ENCODE measurements at regions not wholly inside any gene's neighbourhood (a gene's known extent, or its start where the extent isn't known, plus 50 kb on each side); places are given as distances from the start of the nearest gene placed in this dataset.
A peak's percentile ranks its signal among the peaks of the same experiment; 100 is the strongest.

DNA sequence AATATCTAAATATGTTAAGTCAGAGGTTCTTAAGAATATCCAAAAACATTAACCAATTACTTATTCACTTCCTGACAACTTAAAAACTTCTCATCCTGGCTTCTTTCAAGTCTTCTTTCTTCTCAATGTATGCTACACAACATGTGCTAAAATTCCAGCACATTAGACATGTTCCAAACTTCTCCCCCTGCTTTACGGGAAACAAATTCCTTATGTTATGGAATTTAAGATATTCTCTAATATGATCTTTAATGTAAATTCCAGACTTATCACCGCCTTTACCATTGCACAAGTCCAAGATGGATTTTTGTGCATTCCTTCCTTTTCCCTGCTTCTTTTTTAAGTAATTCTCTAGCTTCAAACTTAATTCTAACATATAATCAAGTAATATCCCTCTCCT lies 964.5 kb upstream of the CHORDC1 start:
- Histone ChIP-seq H3K36me3 (ENCODE audit: low read depth) (no peaks in the 10 kb centered on the region), H3K4me1 (ENCODE audit: insufficient read depth, poor library complexity, severe bottlenecking) (no peaks in the 10 kb centered on the region), H3K27ac (ENCODE audit: poor library complexity, severe bottlenecking) (no peak overlapping the region), H3K27me3 (ENCODE audit: insufficient read depth, poor library complexity, severe bottlenecking) (no peaks in the 10 kb centered on the region), H3K4me3 (ENCODE audit: severe bottlenecking) (no peak overlapping the region), H3K9me3 (ENCODE audit: severe bottlenecking) (no peaks in the 10 kb centered on the region)
- TF ChIP-seq, protein P1, sequence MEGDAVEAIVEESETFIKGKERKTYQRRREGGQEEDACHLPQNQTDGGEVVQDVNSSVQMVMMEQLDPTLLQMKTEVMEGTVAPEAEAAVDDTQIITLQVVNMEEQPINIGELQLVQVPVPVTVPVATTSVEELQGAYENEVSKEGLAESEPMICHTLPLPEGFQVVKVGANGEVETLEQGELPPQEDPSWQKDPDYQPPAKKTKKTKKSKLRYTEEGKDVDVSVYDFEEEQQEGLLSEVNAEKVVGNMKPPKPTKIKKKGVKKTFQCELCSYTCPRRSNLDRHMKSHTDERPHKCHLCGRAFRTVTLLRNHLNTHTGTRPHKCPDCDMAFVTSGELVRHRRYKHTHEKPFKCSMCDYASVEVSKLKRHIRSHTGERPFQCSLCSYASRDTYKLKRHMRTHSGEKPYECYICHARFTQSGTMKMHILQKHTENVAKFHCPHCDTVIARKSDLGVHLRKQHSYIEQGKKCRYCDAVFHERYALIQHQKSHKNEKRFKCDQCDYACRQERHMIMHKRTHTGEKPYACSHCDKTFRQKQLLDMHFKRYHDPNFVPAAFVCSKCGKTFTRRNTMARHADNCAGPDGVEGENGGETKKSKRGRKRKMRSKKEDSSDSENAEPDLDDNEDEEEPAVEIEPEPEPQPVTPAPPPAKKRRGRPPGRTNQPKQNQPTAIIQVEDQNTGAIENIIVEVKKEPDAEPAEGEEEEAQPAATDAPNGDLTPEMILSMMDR (IDR thresholded peaks at IDR 0.05; ENCODE audit: poor library complexity, severe bottlenecking) = no peak
- no peak for ATAC-seq (ENCODE audit: low read depth)
- DNase-seq (ENCODE audit: low spot score) = no peak

DNA sequence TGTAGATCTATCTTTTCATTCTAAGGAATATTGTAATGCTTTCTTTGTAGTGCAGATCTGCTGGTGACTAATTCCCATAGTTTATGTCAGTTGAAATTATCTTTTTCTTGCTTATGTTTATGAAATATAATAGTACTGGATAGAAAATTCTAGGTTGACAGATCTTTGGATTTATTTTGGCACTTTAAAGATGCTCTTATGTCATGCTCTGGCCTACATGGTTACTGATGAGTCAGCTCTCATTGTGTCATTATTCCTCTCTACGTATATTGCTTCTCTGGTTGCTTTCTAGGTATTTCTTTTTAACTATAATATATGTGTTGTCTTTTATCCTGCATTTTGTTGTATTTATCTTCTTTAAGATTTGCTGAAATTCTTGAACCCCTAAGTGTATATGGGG lies 955.5 kb upstream of the CHORDC1 start:
- no peak overlapping the region for H3K27ac ChIP-seq (ENCODE audit: poor library complexity, severe bottlenecking)
- H3K4me1 ChIP-seq (ENCODE audit: insufficient read depth, poor library complexity, severe bottlenecking) = peaks cover 6% of the 10 kb centered on the region
- no peak for ATAC-seq (ENCODE audit: low read depth)
- no peaks in the 10 kb centered on the region for H3K27me3 ChIP-seq (ENCODE audit: insufficient read depth, poor library complexity, severe bottlenecking)
- no peak overlapping the region for H3K4me3 ChIP-seq (ENCODE audit: severe bottlenecking)
- no peaks in the 10 kb centered on the region for H3K36me3 ChIP-seq (ENCODE audit: low read depth)
- DNase-seq (ENCODE audit: low spot score) = no peak
- TF ChIP-seq, protein P1 (IDR thresholded peaks at IDR 0.05; ENCODE audit: poor library complexity, severe bottlenecking) = no peak
- no peaks in the 10 kb centered on the region for H3K9me3 ChIP-seq (ENCODE audit: severe bottlenecking)

DNA sequence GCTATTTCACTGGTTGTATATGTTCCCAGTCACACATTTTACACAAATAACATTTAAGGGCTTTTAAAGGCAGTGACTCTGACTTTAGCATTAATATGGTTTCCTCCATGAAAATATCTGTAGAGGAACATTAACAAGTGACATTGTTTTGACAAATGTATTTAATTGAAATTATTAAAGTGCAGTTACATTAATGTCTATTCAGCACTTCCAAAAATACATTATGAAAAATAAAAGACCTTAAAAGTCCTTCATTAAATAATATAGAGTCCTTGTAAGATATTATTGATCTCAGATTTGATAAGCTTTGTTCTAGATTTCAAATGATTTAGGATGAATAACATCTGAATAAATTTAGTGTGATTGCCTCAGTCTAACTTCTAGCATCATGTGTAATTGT lies 951.9 kb upstream of the CHORDC1 start:
- no peak for ATAC-seq (ENCODE audit: low read depth)
- Histone ChIP-seq H3K27me3 (ENCODE audit: insufficient read depth, poor library complexity, severe bottlenecking) (no peaks in the 10 kb centered on the region), H3K27ac (ENCODE audit: poor library complexity, severe bottlenecking) (no peak overlapping the region), H3K4me3 (ENCODE audit: severe bottlenecking) (no peak overlapping the region), H3K4me1 (ENCODE audit: insufficient read depth, poor library complexity, severe bottlenecking) (peaks cover 9% of the 10 kb centered on the region), H3K36me3 (ENCODE audit: low read depth) (no peaks in the 10 kb centered on the region), H3K9me3 (ENCODE audit: severe bottlenecking) (no peaks in the 10 kb centered on the region)
- no peak for DNase-seq (ENCODE audit: low spot score)
- TF ChIP-seq, protein P1 (IDR thresholded peaks at IDR 0.05; ENCODE audit: poor library complexity, severe bottlenecking) = no peak

DNA sequence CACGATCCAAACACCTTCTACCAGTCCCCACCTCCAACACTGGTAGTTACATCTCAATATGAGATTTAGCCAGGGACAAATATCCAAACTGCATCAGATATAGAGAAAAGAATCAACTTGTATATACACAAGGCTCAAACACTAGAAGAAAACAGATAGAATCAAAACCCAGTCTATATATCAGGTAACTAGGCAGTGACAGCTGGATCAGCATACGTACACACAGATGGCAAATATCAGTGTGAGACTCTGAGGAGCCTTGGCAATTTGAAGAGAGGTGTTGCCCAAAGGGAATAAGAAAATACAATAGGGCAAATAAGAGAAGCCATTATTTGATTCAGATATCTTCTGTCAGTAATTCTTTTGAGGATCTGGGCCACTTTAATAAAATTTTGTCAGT lies 951.3 kb upstream of the CHORDC1 start:
- H3K27ac ChIP-seq (ENCODE audit: poor library complexity, severe bottlenecking) = no peak overlapping the region
- H3K27me3 ChIP-seq (ENCODE audit: insufficient read depth, poor library complexity, severe bottlenecking) = no peaks in the 10 kb centered on the region
- H3K9me3 ChIP-seq (ENCODE audit: severe bottlenecking) = no peaks in the 10 kb centered on the region
- peaks cover 9% of the 10 kb centered on the region for H3K4me1 ChIP-seq (ENCODE audit: insufficient read depth, poor library complexity, severe bottlenecking)
- no peaks in the 10 kb centered on the region for H3K36me3 ChIP-seq (ENCODE audit: low read depth)
- TF ChIP-seq, protein P1 (IDR thresholded peaks at IDR 0.05; ENCODE audit: poor library complexity, severe bottlenecking) = no peak
- no peak overlapping the region for H3K4me3 ChIP-seq (ENCODE audit: severe bottlenecking)
- no peak for DNase-seq (ENCODE audit: low spot score)
- no peak for ATAC-seq (ENCODE audit: low read depth)

DNA sequence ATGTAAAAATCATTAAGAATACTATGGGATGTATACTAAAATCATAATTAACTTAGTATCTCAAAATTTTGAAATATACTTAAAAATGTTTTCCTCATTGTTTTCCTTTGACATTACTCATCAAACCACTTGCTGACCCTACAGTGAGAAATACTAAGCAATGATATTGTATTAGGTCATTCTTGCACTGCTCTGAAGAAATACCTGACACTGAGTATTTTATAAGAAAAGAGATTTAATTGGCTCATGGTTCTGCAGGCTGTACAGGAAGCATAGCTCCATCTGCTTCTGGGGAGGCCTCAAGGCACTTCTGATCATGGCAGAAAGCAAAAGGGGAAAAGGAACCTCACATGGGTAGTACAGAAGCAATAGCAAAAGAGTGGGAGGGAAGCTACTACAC lies 950.9 kb upstream of the CHORDC1 start:
- no peak for DNase-seq (ENCODE audit: low spot score)
- Histone ChIP-seq H3K27me3 (ENCODE audit: insufficient read depth, poor library complexity, severe bottlenecking) (no peaks in the 10 kb centered on the region), H3K4me1 (ENCODE audit: insufficient read depth, poor library complexity, severe bottlenecking) (peaks cover 9% of the 10 kb centered on the region), H3K27ac (ENCODE audit: poor library complexity, severe bottlenecking) (no peak overlapping the region), H3K36me3 (ENCODE audit: low read depth) (no peaks in the 10 kb centered on the region), H3K4me3 (ENCODE audit: severe bottlenecking) (no peak overlapping the region), H3K9me3 (ENCODE audit: severe bottlenecking) (no peaks in the 10 kb centered on the region)
- peak; percentile 87 for ATAC-seq (ENCODE audit: low read depth)
- TF ChIP-seq, protein P1 (IDR thresholded peaks at IDR 0.05; ENCODE audit: poor library complexity, severe bottlenecking) = no peak
